ENCODE measurements at regions not wholly inside any gene's neighbourhood (a gene's known extent, or its start where the extent isn't known, plus 50 kb on each side); places are given as distances from the start of the nearest gene placed in this dataset.

DNA sequence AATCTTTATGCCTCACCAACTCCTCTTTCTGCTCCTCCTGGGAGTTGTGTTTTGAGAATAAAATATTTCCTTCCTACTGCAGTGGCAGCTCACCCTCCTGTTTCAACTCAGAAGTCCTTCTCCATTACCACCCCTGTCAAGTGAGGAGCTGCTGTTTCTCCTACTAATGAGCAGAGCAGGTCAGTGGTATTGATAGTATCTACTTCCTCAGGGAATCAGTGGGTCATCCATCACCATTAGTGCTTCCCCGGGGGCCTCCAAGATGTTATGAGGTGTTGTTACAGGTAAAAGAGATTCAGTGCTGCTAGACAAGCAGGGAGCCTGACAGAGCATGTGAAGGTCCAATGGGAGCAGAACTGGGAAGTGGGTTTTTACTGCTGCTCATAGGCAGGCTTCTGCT is 795.2 kb downstream of the REEP3 start:
- Histone ChIP-seq H3K9me2 (replicated peaks; ENCODE audit: insufficient read depth, low read length) (no peaks in the 10 kb centered on the region), H3K27me3 (ENCODE audit: low read length) (no peaks in the 10 kb centered on the region), H3K36me3 (ENCODE audit: low read length) (no peaks in the 10 kb centered on the region), H3K4me2 (ENCODE audit: low read depth, low read length, poor library complexity, severe bottlenecking) (no peak overlapping the region), H3K9ac (ENCODE audit: low read length) (no peak overlapping the region), H3K79me2 (ENCODE audit: insufficient read depth, low read length) (no peaks in the 10 kb centered on the region), H3K27ac (ENCODE audit: low read depth, low read length) (no peak overlapping the region), H3K4me3 (ENCODE audit: insufficient read depth, low read length, poor library complexity, severe bottlenecking) (no peak overlapping the region), H3F3A (ENCODE audit: insufficient read depth) (no peaks in the 10 kb centered on the region), H2AFZ (ENCODE audit: low read depth, low read length, severe bottlenecking) (no peak overlapping the region), H4K20me1 (ENCODE audit: low read depth, low read length) (no peaks in the 10 kb centered on the region), H3K9me3 (ENCODE audit: insufficient read depth, low read length) (no peaks in the 10 kb centered on the region)
- TF ChIP-seq, protein P1, sequence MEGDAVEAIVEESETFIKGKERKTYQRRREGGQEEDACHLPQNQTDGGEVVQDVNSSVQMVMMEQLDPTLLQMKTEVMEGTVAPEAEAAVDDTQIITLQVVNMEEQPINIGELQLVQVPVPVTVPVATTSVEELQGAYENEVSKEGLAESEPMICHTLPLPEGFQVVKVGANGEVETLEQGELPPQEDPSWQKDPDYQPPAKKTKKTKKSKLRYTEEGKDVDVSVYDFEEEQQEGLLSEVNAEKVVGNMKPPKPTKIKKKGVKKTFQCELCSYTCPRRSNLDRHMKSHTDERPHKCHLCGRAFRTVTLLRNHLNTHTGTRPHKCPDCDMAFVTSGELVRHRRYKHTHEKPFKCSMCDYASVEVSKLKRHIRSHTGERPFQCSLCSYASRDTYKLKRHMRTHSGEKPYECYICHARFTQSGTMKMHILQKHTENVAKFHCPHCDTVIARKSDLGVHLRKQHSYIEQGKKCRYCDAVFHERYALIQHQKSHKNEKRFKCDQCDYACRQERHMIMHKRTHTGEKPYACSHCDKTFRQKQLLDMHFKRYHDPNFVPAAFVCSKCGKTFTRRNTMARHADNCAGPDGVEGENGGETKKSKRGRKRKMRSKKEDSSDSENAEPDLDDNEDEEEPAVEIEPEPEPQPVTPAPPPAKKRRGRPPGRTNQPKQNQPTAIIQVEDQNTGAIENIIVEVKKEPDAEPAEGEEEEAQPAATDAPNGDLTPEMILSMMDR (IDR thresholded peaks at IDR 0.05; ENCODE audit: insufficient read depth, low read length, poor library complexity, severe bottlenecking) = no peak
- TF ChIP-seq EZH2phosphoT487 (conservative IDR thresholded peaks at IDR 0.05; ENCODE audit: low read length) = no peak

- no peak overlapping the region for H3K27ac ChIP-seq (ENCODE audit: low read depth, low read length)
- TF ChIP-seq, protein P1 (IDR thresholded peaks at IDR 0.05; ENCODE audit: insufficient read depth, low read length, poor library complexity, severe bottlenecking) = no peak
- TF ChIP-seq EZH2phosphoT487 (conservative IDR thresholded peaks at IDR 0.05; ENCODE audit: low read length) = no peak
- H3K36me3 ChIP-seq (ENCODE audit: low read length) = no peaks in the 10 kb centered on the region
- no peaks in the 10 kb centered on the region for H3K79me2 ChIP-seq (ENCODE audit: insufficient read depth, low read length)
- H2AFZ ChIP-seq (ENCODE audit: low read depth, low read length, severe bottlenecking) = no peak overlapping the region
- H3K4me3 ChIP-seq (ENCODE audit: insufficient read depth, low read length, poor library complexity, severe bottlenecking) = no peak overlapping the region
- H3K9ac ChIP-seq (ENCODE audit: low read length) = no peak overlapping the region
- H3K4me2 ChIP-seq (ENCODE audit: low read depth, low read length, poor library complexity, severe bottlenecking) = no peak overlapping the region
- no peaks in the 10 kb centered on the region for H3F3A ChIP-seq (ENCODE audit: insufficient read depth)
- H4K20me1 ChIP-seq (ENCODE audit: low read depth, low read length) = no peaks in the 10 kb centered on the region
- H3K9me3 ChIP-seq (ENCODE audit: insufficient read depth, low read length) = no peaks in the 10 kb centered on the region
- H3K27me3 ChIP-seq (ENCODE audit: low read length) = no peaks in the 10 kb centered on the region
- no peaks in the 10 kb centered on the region for H3K9me2 ChIP-seq (replicated peaks; ENCODE audit: insufficient read depth, low read length)
Measured at GRCh38 chr10:64316833-64317232, 795.6 kb downstream of the REEP3 start.

- H3K27ac ChIP-seq (ENCODE audit: low read depth, low read length) = no peak overlapping the region
- H3K27me3 ChIP-seq (ENCODE audit: low read length) = no peaks in the 10 kb centered on the region
- H4K20me1 ChIP-seq (ENCODE audit: low read depth, low read length) = no peaks in the 10 kb centered on the region
- no peaks in the 10 kb centered on the region for H3K9me3 ChIP-seq (ENCODE audit: insufficient read depth, low read length)
- no peak overlapping the region for H3K4me3 ChIP-seq (ENCODE audit: insufficient read depth, low read length, poor library complexity, severe bottlenecking)
- H3F3A ChIP-seq (ENCODE audit: insufficient read depth) = no peaks in the 10 kb centered on the region
- TF ChIP-seq, protein P1 (IDR thresholded peaks at IDR 0.05; ENCODE audit: insufficient read depth, low read length, poor library complexity, severe bottlenecking) = no peak
- TF ChIP-seq EZH2phosphoT487 (conservative IDR thresholded peaks at IDR 0.05; ENCODE audit: low read length) = no peak
- no peak overlapping the region for H3K9ac ChIP-seq (ENCODE audit: low read length)
- H3K9me2 ChIP-seq (replicated peaks; ENCODE audit: insufficient read depth, low read length) = no peaks in the 10 kb centered on the region
- H3K36me3 ChIP-seq (ENCODE audit: low read length) = no peaks in the 10 kb centered on the region
- H3K4me2 ChIP-seq (ENCODE audit: low read depth, low read length, poor library complexity, severe bottlenecking) = no peak overlapping the region
- H3K79me2 ChIP-seq (ENCODE audit: insufficient read depth, low read length) = no peaks in the 10 kb centered on the region
- H2AFZ ChIP-seq (ENCODE audit: low read depth, low read length, severe bottlenecking) = no peak overlapping the region
Measured at GRCh38 chr10:64320448-64320847, 799.2 kb downstream of the REEP3 start.
